CD14-positive monocyte (primary cell): ENCODE measurements at regions not wholly inside any gene's neighbourhood (a gene's known extent, or its start where the extent isn't known, plus 50 kb on each side); places are given as distances from the start of the nearest gene placed in this dataset.

Experiments used
- DNase-seq, 3 donors: peaks; one replicate each; pipeline ENCODE4 v3.0.0-alpha.2; 2011 to 2022
- H2AFZ ChIP-seq: 2 replicates; pipeline ENCODE4 v1.6.0; 2012; ENCODE audit warnings: mild to moderate bottlenecking, low read depth, low read length, inconsistent platforms; ENCODE audit not compliant: insufficient read depth, poor library complexity, severe bottlenecking
- H3K27ac ChIP-seq, 2 donors: 1 replicate in 1 of 2; 2 replicates in 1 of 2; pipeline ENCODE4 v1.5.1; 2012 to 2013; ENCODE audit warnings: low read length in 2 of 2, control low read depth in 1 of 2, inconsistent platforms in 1 of 2, low read depth in 1 of 2, mild to moderate bottlenecking in 1 of 2
- H3K27me3 ChIP-seq, 2 donors: one replicate each; pipeline versions ENCODE4 v1.6.0 to v1.6.1; 2011 to 2013; ENCODE audit warnings: low read length in 2 of 2; ENCODE audit not compliant: control insufficient read depth in 2 of 2, insufficient read depth in 2 of 2
- H3K36me3 ChIP-seq, 2 donors: replicated peaks in 1 of 2; 1 replicate in 1 of 2; 2 replicates in 1 of 2; pipeline versions ENCODE4 v1.5.1 to v1.6.1; 2012 to 2013; ENCODE audit warnings: low read length in 2 of 2, control low read depth in 1 of 2, inconsistent platforms in 1 of 2, mild to moderate bottlenecking in 1 of 2; ENCODE audit not compliant: insufficient read depth in 2 of 2, control insufficient read depth in 1 of 2
- H3K4me1 ChIP-seq, 2 donors: 1 replicate in 1 of 2; 2 replicates in 1 of 2; pipeline versions ENCODE4 v1.5.1 to v1.6.1; 2012 to 2013; ENCODE audit warnings: low read length in 2 of 2, control low read depth in 1 of 2, inconsistent platforms in 1 of 2, mild to moderate bottlenecking in 1 of 2, moderate library complexity in 1 of 2; ENCODE audit not compliant: insufficient read depth in 2 of 2, control insufficient read depth in 1 of 2
- H3K4me2 ChIP-seq: replicated peaks from 2 replicates; pipeline ENCODE3; 2012; ENCODE audit warnings: low read length, moderate library complexity, mild to moderate bottlenecking; ENCODE audit not compliant: poor library complexity, severe bottlenecking; ENCODE audit errors: extremely low read depth
- H3K4me3 ChIP-seq, 3 experiments: fragments of 200-600 bp in 1 of 3; sonication (generic) in 1 of 3; replicated peaks in 1 of 3; 1 replicate in 2 of 3; 2 replicates in 1 of 3; pipeline ENCODE4 v1.5.1; 2011 to 2013; ENCODE audit warnings: low read length in 3 of 3, mild to moderate bottlenecking in 3 of 3, control low read depth in 2 of 3, low read depth in 2 of 3, inconsistent platforms in 1 of 3, moderate library complexity in 1 of 3
- H3K79me2 ChIP-seq: 2 replicates; pipeline ENCODE4 v1.6.0; 2012; ENCODE audit warnings: mild to moderate bottlenecking, control low read depth, inconsistent platforms, low read length, moderate library complexity; ENCODE audit not compliant: insufficient read depth
- H3K9ac ChIP-seq: 2 replicates; pipeline ENCODE4 v1.6.0; 2017; ENCODE audit warnings: low read length, mild to moderate bottlenecking; ENCODE audit not compliant: insufficient read depth, poor library complexity, severe bottlenecking
- H3K9me3 ChIP-seq, 2 donors: replicated peaks in 1 of 2; 1 replicate in 1 of 2; 2 replicates in 1 of 2; pipeline versions ENCODE4 v1.5.1 to v1.6.1; 2012 to 2013; ENCODE audit warnings: low read length in 2 of 2, control low read depth in 1 of 2; ENCODE audit not compliant: control insufficient read depth in 1 of 2, insufficient read depth in 1 of 2
- H4K20me1 ChIP-seq: 2 replicates; pipeline ENCODE4 v1.6.0; 2012; ENCODE audit warnings: mild to moderate bottlenecking, low read length, control low read depth, moderate library complexity; ENCODE audit not compliant: insufficient read depth
- H3K27ac Mint-ChIP-seq, 7 donors: one replicate each; pipeline ENCODE4 v1.8.0; 2020; ENCODE audit warnings: mild to moderate bottlenecking in 7 of 7, mixed read lengths in 7 of 7, moderate library complexity in 6 of 7, inconsistent platforms in 2 of 7
- H3K27me3 Mint-ChIP-seq, 3 donors: one replicate each; pipeline ENCODE4 v1.8.0; 2021 to 2022; ENCODE audit warnings: low read depth in 3 of 3, mild to moderate bottlenecking in 3 of 3, mixed read lengths in 3 of 3, moderate library complexity in 3 of 3, inconsistent platforms in 1 of 3
- H3K36me3 Mint-ChIP-seq, 2 donors: one replicate each; pipeline ENCODE4 v1.8.0; 2020; ENCODE audit warnings: mixed read lengths in 2 of 2, inconsistent platforms in 1 of 2, mild to moderate bottlenecking in 1 of 2
- H3K4me1 Mint-ChIP-seq: one replicate; pipeline ENCODE4 v1.8.0; 2020; ENCODE audit warnings: mild to moderate bottlenecking, mixed read lengths
- H3K4me3 Mint-ChIP-seq, 2 donors: one replicate each; pipeline ENCODE4 v1.8.0; 2020; ENCODE audit warnings: mild to moderate bottlenecking in 2 of 2, mixed read lengths in 2 of 2, moderate library complexity in 1 of 2
- H3K9me3 Mint-ChIP-seq, 7 donors: one replicate each; pipeline ENCODE4 v1.8.0; 2020 to 2022; ENCODE audit warnings: mixed read lengths in 7 of 7, mild to moderate bottlenecking in 6 of 7, moderate library complexity in 6 of 7, inconsistent platforms in 2 of 7
- CTCF ChIP-seq: fragments of 200-600 bp; IDR thresholded peaks from one replicate; pipeline ENCODE4 v1.8.0; 2022; ENCODE audit warnings: antibody characterized with exemption, mild to moderate bottlenecking
- WGBS: methylation state at CpG from one replicate; pipeline ENCODE4 v1.1.5; 2013; ENCODE audit warnings: missing lambda C conversion rate; ENCODE audit not compliant: insufficient coverage; 5-methylcytosine and 5-hydroxymethylcytosine counted together
- intact Hi-C, 2 donors: fragments of 100-400 bp; cut with micrococcal nuclease; formaldehyde crosslinking; loops; one replicate each; pipeline versions ENCODE4 v1.15.0 to v1.15.1; 2023

DNA sequence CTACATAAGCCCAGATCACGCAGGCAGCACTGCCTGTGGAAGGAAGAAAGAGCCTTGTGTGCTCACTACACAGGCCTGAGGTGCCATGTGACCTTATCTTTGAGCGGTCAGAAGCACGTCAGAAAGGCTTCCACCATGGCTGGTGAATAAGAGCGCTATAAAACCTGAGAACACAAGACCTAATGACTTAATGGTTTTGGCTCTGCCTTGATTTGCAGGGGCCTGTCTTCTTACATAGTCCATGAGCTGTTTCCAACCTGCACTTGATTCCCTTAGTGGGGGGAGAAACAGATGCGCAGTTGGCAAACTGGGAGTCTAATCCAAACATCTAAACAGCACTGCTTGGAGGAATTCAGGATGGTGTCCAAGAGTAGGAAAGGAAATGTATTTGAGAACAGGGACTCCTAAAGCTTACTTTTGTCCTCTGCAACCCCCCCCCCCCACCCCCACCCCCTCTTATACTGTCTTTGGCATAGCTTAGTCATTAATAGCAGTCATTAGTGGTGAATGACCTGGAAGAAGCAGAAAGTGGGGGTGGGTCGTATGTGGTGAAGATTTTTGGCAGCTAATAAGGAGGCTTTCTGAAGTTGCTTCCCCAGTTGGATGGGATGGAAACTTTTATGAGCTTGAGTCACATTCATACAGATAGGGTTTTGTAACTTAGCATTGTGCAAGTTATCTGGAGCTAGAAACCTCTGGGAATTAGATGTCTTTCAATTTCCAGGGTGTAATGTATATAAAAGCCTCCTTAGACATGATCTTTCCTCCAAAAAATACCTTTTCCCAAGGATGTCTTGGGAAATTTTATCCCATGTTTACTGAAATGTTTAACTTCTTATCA lies 454.1 kb downstream of the MEIS1 start:
- WGBS, result 85% methylated on average over 4 of the region's 6 CpGs
- Mint-ChIP-seq H3K9me3 (peaks cover 2 to 10% (median 5%) of the 10 kb centered on the region in 7 donors), H3K4me1 (no peaks in the 10 kb centered on the region), H3K27ac (no peak overlapping the region), H3K4me3 (no peak overlapping the region), H3K27me3 (no peaks in the 10 kb centered on the region), H3K36me3 (no peaks in the 10 kb centered on the region)
- Histone ChIP-seq H3K27ac (no peak overlapping the region), H4K20me1 (no peaks in the 10 kb centered on the region), H2AFZ (no peak overlapping the region), H3K9ac (no peak overlapping the region), H3K4me3 (no peak overlapping the region), H3K27me3 (no peaks in the 10 kb centered on the region), H3K9me3 (peaks cover 0 to 5% of the 10 kb centered on the region in 2 donors), H3K4me1 (no peaks in the 10 kb centered on the region), H3K36me3 (no peaks in the 10 kb centered on the region), H3K79me2 (no peaks in the 10 kb centered on the region), H3K4me2 (no peak overlapping the region)
- intact Hi-C loops, result no loop called here
- no peak for TF ChIP-seq CTCF
- no peak for DNase-seq

DNA sequence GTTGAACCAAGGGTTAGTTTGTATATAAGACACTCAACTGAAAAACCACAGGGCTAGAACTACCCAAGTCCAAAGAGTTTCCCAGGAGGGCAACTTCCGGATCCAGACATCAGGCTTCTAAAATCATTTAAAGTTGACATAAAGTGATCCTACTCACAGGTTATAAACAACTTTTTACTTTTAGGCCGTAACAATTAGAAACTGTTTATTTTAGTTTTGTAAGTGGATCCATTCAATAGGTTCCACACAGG lies 454.6 kb downstream of the MEIS1 start:
- no peaks in the 10 kb centered on the region for H3K79me2 ChIP-seq
- no peaks in the 10 kb centered on the region for H3K36me3 Mint-ChIP-seq
- H3K27me3 ChIP-seq, result no peaks in the 10 kb centered on the region
- H3K9me3 ChIP-seq, result peaks cover 0 to 5% of the 10 kb centered on the region in 2 donors
- TF ChIP-seq CTCF, result no peak
- H3K9me3 Mint-ChIP-seq, result peaks cover 2 to 11% (median 5%) of the 10 kb centered on the region in 7 donors
- no peak overlapping the region for H3K4me3 ChIP-seq
- no peak for DNase-seq
- no CpG with 5 or more reads among the region's 2 CpGs for WGBS
- no peak overlapping the region for H3K4me2 ChIP-seq
- H3K27ac ChIP-seq, result no peak overlapping the region
- H3K36me3 ChIP-seq, result no peaks in the 10 kb centered on the region
- no peak overlapping the region for H2AFZ ChIP-seq
- H3K27me3 Mint-ChIP-seq, result no peaks in the 10 kb centered on the region
- intact Hi-C loops, result no loop called here
- H3K4me1 ChIP-seq, result no peaks in the 10 kb centered on the region
- H3K4me3 Mint-ChIP-seq, result no peak overlapping the region
- no peak overlapping the region for H3K9ac ChIP-seq
- no peaks in the 10 kb centered on the region for H3K4me1 Mint-ChIP-seq
- H3K27ac Mint-ChIP-seq, result no peak overlapping the region
- H4K20me1 ChIP-seq, result no peaks in the 10 kb centered on the region
